BLaER1 (cell line): ENCODE measurements at regions not wholly inside any gene's neighbourhood (a gene's known extent, or its start where the extent isn't known, plus 50 kb on each side); places are given as distances from the start of the nearest gene placed in this dataset.

Source experiments
- H3K27ac ChIP-seq: shearing (Covaris generic); formaldehyde crosslinking; 2 replicates; pipeline ENCODE4 v1.8.1; 2022
- H3K27me3 ChIP-seq: shearing (Covaris generic); formaldehyde crosslinking; 2 replicates; pipeline ENCODE4 v1.8.1; 2022
- H3K36me3 ChIP-seq: shearing (Covaris generic); formaldehyde crosslinking; 2 replicates; pipeline ENCODE4 v1.8.1; 2022
- H3K4me1 ChIP-seq: shearing (Covaris generic); formaldehyde crosslinking; 2 replicates; pipeline ENCODE4 v1.8.1; 2022
- H3K4me2 ChIP-seq: shearing (Covaris generic); formaldehyde crosslinking; 2 replicates; pipeline ENCODE4 v1.8.1; 2022
- H3K4me3 ChIP-seq: shearing (Covaris generic); formaldehyde crosslinking; 2 replicates; pipeline ENCODE4 v1.8.1; 2022
- H3K9ac ChIP-seq: shearing (Covaris generic); formaldehyde crosslinking; 2 replicates; pipeline ENCODE4 v1.8.1; 2022
- H3K9me3 ChIP-seq: shearing (Covaris generic); formaldehyde crosslinking; 2 replicates; pipeline ENCODE4 v1.8.1; 2022
- H4K20me1 ChIP-seq: shearing (Covaris generic); formaldehyde crosslinking; 2 replicates; pipeline ENCODE4 v1.8.1; 2022
- Cebpa-rat ChIP-seq: shearing (Covaris generic); IDR thresholded peaks from 2 replicates; pipeline ENCODE4 v1.8.1; 2022

DNA sequence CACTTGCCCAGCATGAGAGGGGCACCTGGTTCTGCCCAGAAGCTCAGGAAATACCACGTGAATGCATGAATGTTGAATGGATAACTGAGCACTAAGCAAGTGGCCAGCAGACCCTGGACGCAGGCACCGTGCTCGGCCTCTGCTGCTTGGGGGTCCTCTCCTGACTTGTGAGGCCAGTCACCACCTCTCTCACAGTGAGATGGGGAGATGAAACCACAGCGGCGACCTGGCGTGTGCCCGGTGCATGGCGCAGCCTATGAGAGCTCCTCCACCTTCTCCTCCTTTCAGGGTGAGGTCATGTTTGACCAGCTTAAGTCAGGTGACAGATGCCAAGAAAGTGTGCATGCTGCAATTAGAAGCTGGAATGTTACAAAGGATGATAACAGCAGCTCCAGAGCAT, 75.5 kb downstream of the HMX1 start:
- no peaks in the 10 kb centered on the region for H3K4me1 ChIP-seq
- H3K27ac ChIP-seq: no peak overlapping the region
- no peak overlapping the region for H3K4me3 ChIP-seq
- no peaks in the 10 kb centered on the region for H3K36me3 ChIP-seq
- H4K20me1 ChIP-seq: no peaks in the 10 kb centered on the region
- no peaks in the 10 kb centered on the region for H3K27me3 ChIP-seq
- TF ChIP-seq Cebpa-rat: no peak
- no peaks in the 10 kb centered on the region for H3K9me3 ChIP-seq
- no peak overlapping the region for H3K4me2 ChIP-seq
- H3K9ac ChIP-seq: no peak overlapping the region

DNA sequence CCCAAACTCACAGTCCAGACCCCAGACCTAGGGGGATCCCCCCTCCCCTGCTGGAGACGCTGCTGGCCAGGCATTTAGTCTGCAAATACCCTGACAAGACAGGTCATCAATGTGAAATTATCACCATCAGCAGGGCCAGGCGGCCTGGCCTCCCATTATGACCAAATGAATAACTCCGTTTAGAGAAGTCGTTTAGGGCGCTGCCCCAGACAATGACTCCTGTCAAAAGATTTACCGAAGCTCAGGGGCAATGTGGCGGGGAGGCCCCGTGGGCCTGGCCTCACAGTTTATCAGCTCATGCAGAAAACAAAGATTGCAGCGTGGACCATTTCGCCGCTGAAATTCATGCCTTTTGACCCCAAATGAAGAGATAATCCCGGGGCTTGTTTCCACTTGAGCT, 76.5 kb downstream of the HMX1 start:
- H3K4me1 ChIP-seq: peaks cover 2% of the 10 kb centered on the region; the same call in 1 of the 2 replicates
- no peaks in the 10 kb centered on the region for H4K20me1 ChIP-seq
- H3K9ac ChIP-seq: no peak overlapping the region
- H3K4me2 ChIP-seq: no peak overlapping the region
- TF ChIP-seq Cebpa-rat: no peak
- H3K27ac ChIP-seq: no peak overlapping the region
- no peaks in the 10 kb centered on the region for H3K27me3 ChIP-seq
- no peak overlapping the region for H3K4me3 ChIP-seq
- no peaks in the 10 kb centered on the region for H3K36me3 ChIP-seq
- no peaks in the 10 kb centered on the region for H3K9me3 ChIP-seq

DNA sequence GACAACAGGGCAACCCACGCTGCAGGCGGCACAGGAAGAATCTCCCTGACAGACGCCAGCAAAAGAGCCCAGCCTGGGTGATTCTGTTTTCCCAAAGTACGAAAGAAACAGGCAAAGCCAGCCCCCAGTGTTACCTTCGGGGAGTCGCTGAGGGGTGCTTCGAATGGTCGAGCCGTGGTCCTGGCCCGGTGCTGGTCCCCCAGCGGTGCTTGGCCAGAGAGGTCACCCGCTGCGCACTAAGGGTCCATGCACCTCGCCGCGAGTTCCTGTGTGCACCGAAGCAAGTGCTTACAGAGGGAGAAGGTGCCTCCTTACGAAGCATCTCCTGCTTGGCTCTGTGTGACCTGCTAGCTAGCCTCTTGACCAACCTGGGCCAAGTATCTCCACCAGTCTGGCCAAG, 77.1 kb downstream of the HMX1 start:
- no peaks in the 10 kb centered on the region for H3K27me3 ChIP-seq
- H3K36me3 ChIP-seq: no peaks in the 10 kb centered on the region

DNA sequence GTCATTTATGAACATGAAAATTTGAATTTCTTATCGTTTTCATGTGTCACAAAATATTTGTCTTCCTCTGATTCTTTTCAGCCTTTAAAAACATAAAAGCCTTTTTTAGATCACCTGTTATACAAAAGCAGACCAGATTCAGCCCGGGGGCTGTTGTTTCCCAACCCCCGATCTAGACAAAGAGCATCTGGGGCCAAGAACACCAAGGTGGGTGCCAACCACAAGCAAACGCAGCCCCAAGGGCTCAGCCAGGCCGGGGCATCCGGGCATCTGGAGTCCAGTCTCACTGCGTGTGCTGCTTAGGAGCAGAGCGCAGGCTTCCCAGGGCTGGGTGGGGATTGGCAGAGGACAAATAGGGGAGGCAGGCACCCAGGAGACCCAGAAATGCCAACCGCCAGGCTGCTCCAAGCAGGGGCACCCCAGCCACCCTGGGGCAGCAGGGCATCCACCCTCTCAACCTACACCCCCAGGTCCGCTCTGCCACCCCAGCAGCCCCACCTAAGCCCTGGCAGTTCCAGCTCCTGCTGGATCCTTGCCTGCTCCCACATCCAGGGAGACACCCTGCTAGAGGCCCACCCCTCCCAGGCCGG, 78.0 kb downstream of the HMX1 start:
- Histone ChIP-seq H3K9me3 (no peaks in the 10 kb centered on the region), H3K4me2 (no peak overlapping the region), H3K4me3 (no peak overlapping the region), H3K9ac (no peak overlapping the region), H3K36me3 (no peaks in the 10 kb centered on the region), H3K27me3 (no peaks in the 10 kb centered on the region), H3K4me1 (peaks cover 5% of the 10 kb centered on the region; the same call in 1 of the 2 replicates), H4K20me1 (no peaks in the 10 kb centered on the region), H3K27ac (no peak overlapping the region)
- no peak for TF ChIP-seq Cebpa-rat

More for the DNA sequence above, 77.1 kb downstream of the HMX1 start:
- Histone ChIP-seq H3K4me3 (no peak overlapping the region), H3K4me1 (peaks cover 5% of the 10 kb centered on the region; the same call in 1 of the 2 replicates), H4K20me1 (no peaks in the 10 kb centered on the region), H3K27ac (no peak overlapping the region), H3K9me3 (no peaks in the 10 kb centered on the region), H3K4me2 (no peak overlapping the region), H3K9ac (no peak overlapping the region)
- TF ChIP-seq Cebpa-rat: no peak

DNA sequence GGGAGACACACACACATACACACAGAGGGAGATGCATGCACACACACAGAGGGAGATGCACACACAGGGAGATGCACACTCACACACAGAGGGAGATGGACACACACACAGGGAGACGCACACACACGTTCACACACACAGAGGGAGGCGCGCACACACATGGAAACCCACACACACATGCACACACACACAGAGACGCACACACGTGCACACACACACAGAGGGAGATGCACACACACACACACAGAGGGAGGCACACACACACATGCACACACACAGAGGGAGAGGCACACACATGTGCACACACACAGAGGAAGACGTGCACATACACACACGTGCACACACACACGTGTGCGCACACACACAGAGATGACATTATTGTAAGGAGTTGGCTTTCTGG, 79.1 kb downstream of the HMX1 start:
- Histone ChIP-seq H3K4me2 (no peak overlapping the region), H3K4me3 (no peak overlapping the region), H3K27me3 (no peaks in the 10 kb centered on the region), H3K9me3 (no peaks in the 10 kb centered on the region), H3K27ac (no peak overlapping the region), H3K4me1 (peaks cover 5% of the 10 kb centered on the region; the same call in 1 of the 2 replicates), H3K36me3 (no peaks in the 10 kb centered on the region), H4K20me1 (no peaks in the 10 kb centered on the region), H3K9ac (no peak overlapping the region)
- TF ChIP-seq Cebpa-rat: no peak

DNA sequence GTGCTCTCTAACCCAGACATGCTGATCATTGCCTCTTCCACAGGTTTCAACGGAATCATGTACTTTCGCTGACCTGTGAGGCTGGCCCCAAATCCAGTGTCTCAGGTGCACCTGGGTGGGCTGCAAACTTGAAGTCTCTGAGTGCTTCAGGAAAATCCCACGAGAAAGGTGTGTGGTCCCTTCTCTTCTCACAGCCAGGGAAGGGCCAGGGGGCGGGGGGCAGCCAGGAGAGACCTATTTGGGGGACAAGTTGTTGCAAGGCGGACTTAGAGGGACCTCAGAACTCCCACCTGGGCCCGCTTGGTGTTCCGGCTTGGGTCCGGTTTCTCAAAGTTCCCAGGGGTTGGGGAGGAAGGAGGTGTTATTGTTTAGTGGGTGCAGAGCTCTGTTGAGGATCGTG, 80.0 kb downstream of the HMX1 start:
- H3K4me1 ChIP-seq: peaks cover 5% of the 10 kb centered on the region; the same call in 1 of the 2 replicates
- no peak overlapping the region for H3K4me3 ChIP-seq
- H3K36me3 ChIP-seq: no peaks in the 10 kb centered on the region
- no peaks in the 10 kb centered on the region for H3K27me3 ChIP-seq
- no peak for TF ChIP-seq Cebpa-rat
- no peaks in the 10 kb centered on the region for H4K20me1 ChIP-seq
- H3K4me2 ChIP-seq: no peak overlapping the region
- no peak overlapping the region for H3K9ac ChIP-seq
- H3K9me3 ChIP-seq: no peaks in the 10 kb centered on the region
- no peak overlapping the region for H3K27ac ChIP-seq

DNA sequence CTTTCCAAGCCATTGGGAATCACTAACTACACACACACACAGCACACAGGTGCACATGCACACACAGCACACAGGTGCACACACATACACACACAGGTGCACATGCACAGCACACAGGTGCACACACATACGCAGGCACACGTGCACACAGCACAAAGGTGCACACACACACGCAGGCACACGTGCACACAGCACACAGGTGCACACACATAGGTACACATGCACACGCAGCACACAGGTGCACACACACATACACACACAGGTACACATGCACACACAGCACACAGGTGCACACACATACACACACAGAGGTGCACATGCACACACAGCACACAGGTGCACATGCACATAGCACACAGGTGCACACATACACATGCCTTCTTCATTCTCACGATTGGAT, 80.9 kb downstream of the HMX1 start:
- no peak overlapping the region for H3K9ac ChIP-seq
- H3K27me3 ChIP-seq: no peaks in the 10 kb centered on the region
- H3K4me2 ChIP-seq: no peak overlapping the region
- TF ChIP-seq Cebpa-rat: no peak
- H3K4me1 ChIP-seq: peaks cover 5% of the 10 kb centered on the region; the same call in 1 of the 2 replicates
- H3K36me3 ChIP-seq: no peaks in the 10 kb centered on the region
- H3K9me3 ChIP-seq: no peaks in the 10 kb centered on the region
- H4K20me1 ChIP-seq: no peaks in the 10 kb centered on the region
- H3K4me3 ChIP-seq: no peak overlapping the region
- H3K27ac ChIP-seq: no peak overlapping the region

DNA sequence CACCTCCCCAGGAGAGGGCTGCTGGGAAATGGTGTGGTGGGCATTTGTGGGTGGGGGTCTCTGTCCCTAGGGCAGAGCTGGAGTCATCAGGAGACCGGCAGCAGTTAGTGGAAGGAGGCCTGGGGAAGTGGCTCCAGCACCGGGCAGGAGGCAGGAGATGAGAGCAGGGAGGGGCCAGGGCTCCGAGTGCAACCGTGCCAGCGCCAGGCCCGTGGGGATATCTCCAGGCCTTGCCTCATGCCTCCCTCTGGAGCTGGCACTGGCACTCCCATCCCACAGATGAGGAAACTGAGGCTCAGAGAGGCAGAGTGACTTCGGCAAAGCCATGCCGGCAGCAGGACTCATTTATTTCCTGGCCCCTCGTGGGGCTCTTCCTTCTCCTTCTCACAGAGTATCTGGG, 83.5 kb downstream of the HMX1 start:
- no peaks in the 10 kb centered on the region for H3K36me3 ChIP-seq
- H3K27ac ChIP-seq: no peak overlapping the region
- TF ChIP-seq Cebpa-rat: no peak
- no peak overlapping the region for H3K4me2 ChIP-seq
- no peaks in the 10 kb centered on the region for H3K9me3 ChIP-seq
- no peak overlapping the region for H3K4me3 ChIP-seq
- peaks cover 5% of the 10 kb centered on the region; the same call in 1 of the 2 replicates for H3K4me1 ChIP-seq
- no peaks in the 10 kb centered on the region for H4K20me1 ChIP-seq
- no peak overlapping the region for H3K9ac ChIP-seq
- H3K27me3 ChIP-seq: no peaks in the 10 kb centered on the region

DNA sequence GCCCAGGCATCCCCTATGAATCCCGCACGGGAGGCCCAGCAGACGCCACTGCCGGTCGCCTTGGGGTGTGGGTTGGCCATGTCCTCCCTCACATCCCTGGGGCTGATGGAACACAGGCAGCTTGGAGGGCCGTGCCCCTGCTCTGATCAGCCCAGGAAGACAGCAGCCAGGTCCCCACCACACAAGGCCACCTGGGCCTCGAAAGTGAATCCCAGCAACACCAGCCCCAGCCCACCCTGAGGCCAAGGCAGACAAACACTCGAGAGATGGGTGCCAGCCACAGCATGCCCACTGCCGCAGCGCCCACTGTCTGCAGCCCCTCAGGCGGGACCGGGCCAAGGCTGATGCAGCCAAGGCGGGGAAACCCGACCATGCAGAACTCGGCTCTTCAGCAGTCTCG, 85.5 kb downstream of the HMX1 start:
- H3K9ac ChIP-seq: no peak overlapping the region
- TF ChIP-seq Cebpa-rat: no peak

DNA sequence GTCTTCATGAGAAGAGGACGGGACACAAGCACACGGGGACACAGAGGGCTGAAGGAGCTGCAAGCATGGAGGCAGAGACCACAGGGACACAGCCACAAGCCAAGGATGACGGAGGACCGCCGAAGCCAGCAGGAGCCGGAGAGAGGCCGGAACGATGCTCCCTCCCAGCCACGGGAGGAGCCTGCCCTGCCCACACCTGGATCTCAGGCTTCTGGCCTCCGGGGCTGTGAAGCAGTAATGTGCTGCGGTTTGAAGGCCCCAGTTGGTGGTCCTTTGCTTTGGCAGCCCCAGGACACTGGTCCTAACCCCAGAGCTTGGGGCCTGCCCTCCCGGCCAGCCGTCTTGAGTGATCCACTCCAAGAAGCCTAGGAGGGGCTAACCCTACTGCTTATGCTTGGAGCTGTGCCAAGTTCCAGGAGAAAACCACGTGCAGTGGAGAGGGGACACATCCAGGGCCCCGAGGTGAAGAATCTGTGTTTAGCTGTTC, 85.9 kb downstream of the HMX1 start:
- Histone ChIP-seq H3K4me3 (no peak overlapping the region), H4K20me1 (no peaks in the 10 kb centered on the region), H3K27ac (no peak overlapping the region), H3K36me3 (no peaks in the 10 kb centered on the region), H3K4me2 (no peak overlapping the region), H3K4me1 (peaks cover 5% of the 10 kb centered on the region; the same call in 1 of the 2 replicates), H3K27me3 (no peaks in the 10 kb centered on the region), H3K9me3 (no peaks in the 10 kb centered on the region), H3K9ac (no peak overlapping the region)
- TF ChIP-seq Cebpa-rat: no peak

More for the DNA sequence above, 85.5 kb downstream of the HMX1 start:
- H3K4me2 ChIP-seq: no peak overlapping the region
- H3K27ac ChIP-seq: no peak overlapping the region
- no peaks in the 10 kb centered on the region for H3K27me3 ChIP-seq
- H3K36me3 ChIP-seq: no peaks in the 10 kb centered on the region
- peaks cover 5% of the 10 kb centered on the region; the same call in 1 of the 2 replicates for H3K4me1 ChIP-seq
- no peaks in the 10 kb centered on the region for H3K9me3 ChIP-seq
- H3K4me3 ChIP-seq: no peak overlapping the region
- H4K20me1 ChIP-seq: no peaks in the 10 kb centered on the region
